HCT116 (cell line): ENCODE measurements at regions not wholly inside any gene's neighbourhood (a gene's known extent, or its start where the extent isn't known, plus 50 kb on each side); places are given as distances from the start of the nearest gene placed in this dataset.

Source experiments
- CEBPB ChIP-seq: IDR thresholded peaks from 2 replicates; pipeline ENCODE4 v1.6.1; 2012; ENCODE audit warnings: low read depth
- EGR1 ChIP-seq: IDR thresholded peaks from 2 replicates; pipeline ENCODE4 v1.6.1; 2012; ENCODE audit warnings: low read depth
- FOSL1 ChIP-seq: IDR thresholded peaks from 2 replicates; pipeline ENCODE4 v1.6.1; 2012; ENCODE audit warnings: low read depth
- JUND ChIP-seq: IDR thresholded peaks from 2 replicates; pipeline ENCODE4 v1.6.1; 2012
- POLR2A ChIP-seq: IDR thresholded peaks from 2 replicates; pipeline ENCODE4 v1.7.0; 2011; ENCODE audit warnings: borderline replicate concordance; ENCODE audit not compliant: insufficient read depth, insufficient read length; ENCODE audit errors: extremely low read depth
- POLR2AphosphoS5 ChIP-seq: IDR thresholded peaks from 2 replicates; pipeline ENCODE4 v1.6.1; 2011; ENCODE audit warnings: mild to moderate bottlenecking, low read depth, low read length, moderate library complexity
- RAD21 ChIP-seq: IDR thresholded peaks from 2 replicates; pipeline ENCODE4 v1.6.1; 2012; ENCODE audit warnings: low read depth, mild to moderate bottlenecking
- SP1 ChIP-seq: IDR thresholded peaks from 2 replicates; pipeline ENCODE4 v1.6.1; 2012; ENCODE audit warnings: low read depth
- YY1 ChIP-seq: IDR thresholded peaks from 2 replicates; pipeline ENCODE4 v1.6.1; 2011; ENCODE audit warnings: low read length, low read depth, moderate library complexity, mild to moderate bottlenecking; ENCODE audit not compliant: insufficient replicate concordance; ENCODE audit errors: extremely low read depth
- ZFX ChIP-seq: fragments of 450-650 bp; IDR thresholded peaks from 2 replicates; pipeline ENCODE4 v1.6.1; 2017
- ZNF274 ChIP-seq: fragments of 200-500 bp; sonication (Bioruptor generic); IDR thresholded peaks from 2 replicates; pipeline ENCODE4 v1.6.1; 2014; ENCODE audit warnings: mild to moderate bottlenecking, low read depth, low read length, inconsistent platforms
- TF ChIP-seq, protein P1 (sequence below), 3 experiments: fragments of 200-600 bp in 1 of 3; sonication (generic) in 1 of 3; IDR thresholded peaks in 2 of 3; conservative IDR thresholded peaks in 1 of 3; 2 replicates each; pipeline ENCODE4 v1.5.1; 2012 to 2017; ENCODE audit warnings: low read depth in 2 of 3, low read length in 2 of 3, antibody characterized with exemption in 1 of 3, borderline replicate concordance in 1 of 3, control low read depth in 1 of 3, mild to moderate bottlenecking in 1 of 3, mixed read lengths in 1 of 3, mixed run types in 1 of 3, moderate library complexity in 1 of 3; ENCODE audit not compliant: insufficient read depth in 1 of 3
- TF ChIP-seq, protein P2 (sequence below): IDR thresholded peaks from 2 replicates; pipeline ENCODE4 v1.6.1; 2012

DNA sequence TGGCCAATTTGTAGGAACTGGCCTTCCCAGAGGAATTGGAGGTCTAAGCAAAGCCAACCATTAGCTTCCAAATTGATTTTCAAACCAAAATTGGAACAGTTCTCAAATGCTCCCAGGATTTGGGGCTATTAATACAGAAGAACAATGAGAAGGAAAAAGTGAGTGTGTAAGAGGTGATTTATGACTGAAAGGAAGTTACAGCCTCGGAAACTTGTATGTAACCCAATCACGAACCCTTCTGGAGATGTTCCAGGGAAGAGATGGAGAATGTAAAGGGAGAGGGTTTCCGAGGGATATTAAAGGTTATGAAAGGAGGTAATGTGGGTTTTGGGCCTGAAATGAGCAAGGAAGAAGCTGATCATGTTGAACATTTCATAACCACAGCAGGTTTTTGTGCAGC is 93.2 kb upstream of the CXCL14 start:
- TF ChIP-seq FOSL1, result no peak
- TF ChIP-seq EGR1, result no peak
- TF ChIP-seq POLR2AphosphoS5, result no peak
- TF ChIP-seq CEBPB, result no peak
- no peak for TF ChIP-seq POLR2A
- TF ChIP-seq, protein P1, sequence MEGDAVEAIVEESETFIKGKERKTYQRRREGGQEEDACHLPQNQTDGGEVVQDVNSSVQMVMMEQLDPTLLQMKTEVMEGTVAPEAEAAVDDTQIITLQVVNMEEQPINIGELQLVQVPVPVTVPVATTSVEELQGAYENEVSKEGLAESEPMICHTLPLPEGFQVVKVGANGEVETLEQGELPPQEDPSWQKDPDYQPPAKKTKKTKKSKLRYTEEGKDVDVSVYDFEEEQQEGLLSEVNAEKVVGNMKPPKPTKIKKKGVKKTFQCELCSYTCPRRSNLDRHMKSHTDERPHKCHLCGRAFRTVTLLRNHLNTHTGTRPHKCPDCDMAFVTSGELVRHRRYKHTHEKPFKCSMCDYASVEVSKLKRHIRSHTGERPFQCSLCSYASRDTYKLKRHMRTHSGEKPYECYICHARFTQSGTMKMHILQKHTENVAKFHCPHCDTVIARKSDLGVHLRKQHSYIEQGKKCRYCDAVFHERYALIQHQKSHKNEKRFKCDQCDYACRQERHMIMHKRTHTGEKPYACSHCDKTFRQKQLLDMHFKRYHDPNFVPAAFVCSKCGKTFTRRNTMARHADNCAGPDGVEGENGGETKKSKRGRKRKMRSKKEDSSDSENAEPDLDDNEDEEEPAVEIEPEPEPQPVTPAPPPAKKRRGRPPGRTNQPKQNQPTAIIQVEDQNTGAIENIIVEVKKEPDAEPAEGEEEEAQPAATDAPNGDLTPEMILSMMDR (IDR thresholded peaks at IDR 0.05 in 2 of 3, conservative IDR thresholded peaks at IDR 0.05 in 1 of 3; ENCODE audit: borderline replicate concordance in 1 of 3, insufficient read depth in 1 of 3, low read depth in 2 of 3, low read length in 2 of 3), result no peak
- TF ChIP-seq RAD21, result no peak
- no peak for TF ChIP-seq ZFX
- TF ChIP-seq SP1, result no peak
- no peak for TF ChIP-seq YY1
- no peak for TF ChIP-seq ZNF274
- TF ChIP-seq, protein P2, sequence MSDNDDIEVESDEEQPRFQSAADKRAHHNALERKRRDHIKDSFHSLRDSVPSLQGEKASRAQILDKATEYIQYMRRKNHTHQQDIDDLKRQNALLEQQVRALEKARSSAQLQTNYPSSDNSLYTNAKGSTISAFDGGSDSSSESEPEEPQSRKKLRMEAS, result no peak
- TF ChIP-seq JUND, result no peak
